GM23338 (cell line): ENCODE measurements at regions not wholly inside any gene's neighbourhood (a gene's known extent, or its start where the extent isn't known, plus 50 kb on each side); places are given as distances from the start of the nearest gene placed in this dataset.

ENCODE experiments used
- CREB1 ChIP-seq: fragments of 250-450 bp; sonication (Bioruptor Pico); IDR thresholded peaks from 2 replicates; pipeline ENCODE4 v1.5.0; 2020; ENCODE audit warnings: low read depth, mild to moderate bottlenecking, moderate library complexity
- EZH2 ChIP-seq: fragments of 200-600 bp; sonication (generic); IDR thresholded peaks from one replicate; pipeline ENCODE4 v1.8.0; 2017; ENCODE audit warnings: antibody characterized with exemption, mild to moderate bottlenecking, low read depth; ENCODE audit not compliant: unreplicated experiment
- EZH2phosphoT487 ChIP-seq: fragments of 200-600 bp; sonication (generic); IDR thresholded peaks from one replicate; pipeline ENCODE4 v1.8.1; 2018; ENCODE audit warnings: antibody characterized with exemption; ENCODE audit not compliant: unreplicated experiment
- JUNB ChIP-seq: IDR thresholded peaks from one replicate; pipeline ENCODE4 v1.6.1; 2016; ENCODE audit warnings: antibody characterized with exemption; ENCODE audit not compliant: unreplicated experiment
- NANOG ChIP-seq: IDR thresholded peaks from 2 replicates; pipeline ENCODE4 v1.6.1; 2016; ENCODE audit warnings: antibody characterized with exemption, borderline replicate concordance
- POLR2AphosphoS5 ChIP-seq: IDR thresholded peaks from 2 replicates; pipeline ENCODE4 v1.6.1; 2016; ENCODE audit warnings: antibody characterized with exemption, low read depth
- REST ChIP-seq: IDR thresholded peaks from one replicate; pipeline ENCODE4 v1.6.1; 2018; ENCODE audit warnings: antibody characterized with exemption; ENCODE audit not compliant: unreplicated experiment
- ZNF331 ChIP-seq: fragments of 250-450 bp; sonication (Bioruptor Pico); IDR thresholded peaks from 2 replicates; pipeline ENCODE4 v1.5.0; 2020; ENCODE audit warnings: low read depth, mild to moderate bottlenecking, moderate library complexity
- TF ChIP-seq, protein P1 (sequence below), 2 experiments: fragments of 200-600 bp in 1 of 2; sonication (generic) in 1 of 2; conservative IDR thresholded peaks; 2 replicates each; pipeline versions ENCODE4 v1.5.1 to v1.6.1; 2016 to 2017; ENCODE audit warnings: antibody characterized with exemption in 2 of 2, low read depth in 2 of 2, mild to moderate bottlenecking in 2 of 2, moderate library complexity in 1 of 2

- TF ChIP-seq, protein P1, sequence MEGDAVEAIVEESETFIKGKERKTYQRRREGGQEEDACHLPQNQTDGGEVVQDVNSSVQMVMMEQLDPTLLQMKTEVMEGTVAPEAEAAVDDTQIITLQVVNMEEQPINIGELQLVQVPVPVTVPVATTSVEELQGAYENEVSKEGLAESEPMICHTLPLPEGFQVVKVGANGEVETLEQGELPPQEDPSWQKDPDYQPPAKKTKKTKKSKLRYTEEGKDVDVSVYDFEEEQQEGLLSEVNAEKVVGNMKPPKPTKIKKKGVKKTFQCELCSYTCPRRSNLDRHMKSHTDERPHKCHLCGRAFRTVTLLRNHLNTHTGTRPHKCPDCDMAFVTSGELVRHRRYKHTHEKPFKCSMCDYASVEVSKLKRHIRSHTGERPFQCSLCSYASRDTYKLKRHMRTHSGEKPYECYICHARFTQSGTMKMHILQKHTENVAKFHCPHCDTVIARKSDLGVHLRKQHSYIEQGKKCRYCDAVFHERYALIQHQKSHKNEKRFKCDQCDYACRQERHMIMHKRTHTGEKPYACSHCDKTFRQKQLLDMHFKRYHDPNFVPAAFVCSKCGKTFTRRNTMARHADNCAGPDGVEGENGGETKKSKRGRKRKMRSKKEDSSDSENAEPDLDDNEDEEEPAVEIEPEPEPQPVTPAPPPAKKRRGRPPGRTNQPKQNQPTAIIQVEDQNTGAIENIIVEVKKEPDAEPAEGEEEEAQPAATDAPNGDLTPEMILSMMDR (conservative IDR thresholded peaks at IDR 0.05; ENCODE audit: low read depth in 2 of 2) = no peak
- no peak for TF ChIP-seq EZH2phosphoT487
- no peak for TF ChIP-seq EZH2
- TF ChIP-seq POLR2AphosphoS5 = no peak
- TF ChIP-seq NANOG = no peak
- no peak for TF ChIP-seq CREB1 (CRISPR knock-in tag)
- TF ChIP-seq JUNB = no peak
- TF ChIP-seq REST = no peak
- TF ChIP-seq ZNF331 (CRISPR knock-in tag) = no peak
These were observed 78.2 kb upstream of the C4orf54 start for GRCh38 chr4:99735822-99736221.
